H1 (cell line): ENCODE measurements at regions not wholly inside any gene's neighbourhood (a gene's known extent, or its start where the extent isn't known, plus 50 kb on each side); places are given as distances from the start of the nearest gene placed in this dataset.

Experiments
- CBX8 ChIP-seq: fragments of 300-800, 300-1000 bp; sonication (generic); IDR thresholded peaks from 2 replicates; pipeline ENCODE4 v1.7.1; 2016; ENCODE audit warnings: low read depth, low read length, borderline replicate concordance
- CTCF ChIP-seq, 3 experiments: IDR thresholded peaks; 1 replicate in 2 of 3; 2 replicates in 1 of 3; pipeline versions ENCODE4 v1.5.1 to v1.6.1; 2011; ENCODE audit warnings: low read length in 3 of 3, mild to moderate bottlenecking in 3 of 3, inconsistent platforms in 2 of 3, low read depth in 1 of 3, moderate library complexity in 1 of 3; ENCODE audit not compliant: insufficient read depth in 1 of 3; ENCODE audit errors: control extremely low read depth in 1 of 3
- JUND ChIP-seq: IDR thresholded peaks from 2 replicates; pipeline ENCODE4 v1.6.1; 2011; ENCODE audit warnings: mild to moderate bottlenecking, improper control_type of control experiment, low read length
- POLR2AphosphoS5 ChIP-seq: IDR thresholded peaks from 2 replicates; pipeline ENCODE4 v1.6.1; 2011; ENCODE audit warnings: low read depth, low read length
- TAF1 ChIP-seq: IDR thresholded peaks from 2 replicates; pipeline ENCODE4 v1.6.1; 2011; ENCODE audit warnings: mild to moderate bottlenecking, low read depth, low read length

- TF ChIP-seq CBX8 (no peak), JUND (no peak), TAF1 (no peak), POLR2AphosphoS5 (no peak), CTCF (IDR thresholded peaks at IDR 0.05; ENCODE audit: control extremely low read depth in 1 of 3, insufficient read depth in 1 of 3, low read depth in 1 of 3, low read length in 3 of 3) (no peak)
Observed at GRCh38 chr3:87949189-87949878, 109.5 kb downstream of the CGGBP1 start.
